ENCODE measurements at regions not wholly inside any gene's neighbourhood (a gene's known extent, or its start where the extent isn't known, plus 50 kb on each side); places are given as distances from the start of the nearest gene placed in this dataset.

DNA sequence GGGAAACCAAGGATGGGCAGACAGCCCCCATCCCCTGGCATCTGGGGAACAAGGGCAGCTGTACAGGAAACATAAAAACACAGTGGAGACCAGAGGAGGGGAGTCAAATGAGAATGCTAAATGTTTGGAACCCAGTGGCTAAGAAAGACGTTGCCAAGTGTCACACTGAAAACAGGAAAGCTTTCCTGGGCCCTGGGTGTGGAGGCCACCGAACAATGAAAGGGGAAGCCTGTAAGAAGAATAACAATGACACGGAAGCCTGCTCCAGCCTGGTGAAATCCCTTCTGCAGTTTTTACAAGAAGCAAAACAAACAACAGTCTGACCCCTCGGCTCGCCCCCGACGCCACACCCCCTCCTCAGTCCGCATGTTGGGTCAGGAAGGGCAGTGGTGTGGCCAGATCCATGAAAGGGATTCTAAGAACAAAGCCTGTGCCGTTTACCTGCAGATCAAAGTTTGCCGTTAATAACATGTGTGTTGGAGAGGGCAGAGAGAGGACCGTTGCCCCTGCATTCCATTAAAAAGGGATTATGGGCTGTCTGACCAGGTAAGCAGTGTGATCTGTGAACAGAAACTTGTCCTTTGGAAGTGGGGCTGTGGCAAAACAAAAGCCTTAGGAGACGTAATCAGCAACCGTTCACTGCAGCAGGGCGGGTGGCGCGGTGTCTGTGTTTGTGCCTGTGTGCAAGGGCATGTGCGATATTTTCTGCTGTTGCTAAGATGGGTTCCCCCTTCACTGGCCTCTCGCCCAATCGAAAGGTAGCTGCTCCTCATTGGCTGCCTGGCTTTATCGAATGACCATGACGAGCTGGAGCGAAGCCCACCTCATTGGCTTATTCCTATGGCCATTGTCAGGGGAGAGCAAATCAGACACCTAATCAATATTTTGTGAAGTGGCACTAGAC, 113.7 kb upstream of the BLID start:
- DNase-seq, result peak; percentile 47

DNA sequence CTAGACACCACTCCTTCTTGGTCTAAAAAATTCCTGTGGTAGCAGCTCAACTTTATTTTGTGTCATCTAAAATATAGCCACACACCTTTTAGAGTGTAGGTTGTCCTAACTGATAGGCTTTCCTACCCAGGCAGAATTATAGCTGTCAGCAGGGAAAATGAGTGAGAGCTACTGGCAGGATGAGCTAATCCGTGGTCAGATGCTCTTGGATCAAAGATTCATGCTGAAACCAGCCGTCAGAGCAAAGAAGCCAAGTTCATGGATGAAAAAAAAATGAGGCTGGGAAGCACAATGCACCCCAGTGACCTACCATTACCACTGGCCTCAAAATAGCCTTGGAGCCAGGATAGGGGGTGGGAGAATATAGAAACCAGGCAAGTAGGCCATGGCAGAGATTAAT, 113.1 kb upstream of the BLID start:
- DNase-seq, result no peak

- DNase-seq, result no peak
These were observed 110.9 kb upstream of the BLID start for GRCh38 chr11:122226810-122227379.

DNA sequence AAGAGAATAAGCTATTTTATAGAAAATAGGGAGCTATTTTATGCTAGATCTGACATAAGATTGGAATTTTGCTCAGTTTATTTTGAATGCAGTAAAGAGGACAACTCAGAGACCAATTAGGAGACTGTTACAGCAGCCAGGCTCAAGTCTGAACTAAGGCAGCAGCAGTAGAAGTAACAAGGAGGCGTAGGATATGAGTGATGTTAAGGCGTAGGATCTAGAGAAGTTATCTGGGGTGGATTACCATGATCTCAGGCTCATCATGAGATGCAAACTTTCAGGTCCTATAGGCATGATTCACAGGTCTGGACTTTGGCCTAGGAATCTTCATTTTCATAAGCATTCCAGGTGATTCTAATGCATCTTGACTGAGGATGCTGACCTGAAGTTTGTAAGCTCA, 108.9 kb upstream of the BLID start:
- DNase-seq, result no peak

DNA sequence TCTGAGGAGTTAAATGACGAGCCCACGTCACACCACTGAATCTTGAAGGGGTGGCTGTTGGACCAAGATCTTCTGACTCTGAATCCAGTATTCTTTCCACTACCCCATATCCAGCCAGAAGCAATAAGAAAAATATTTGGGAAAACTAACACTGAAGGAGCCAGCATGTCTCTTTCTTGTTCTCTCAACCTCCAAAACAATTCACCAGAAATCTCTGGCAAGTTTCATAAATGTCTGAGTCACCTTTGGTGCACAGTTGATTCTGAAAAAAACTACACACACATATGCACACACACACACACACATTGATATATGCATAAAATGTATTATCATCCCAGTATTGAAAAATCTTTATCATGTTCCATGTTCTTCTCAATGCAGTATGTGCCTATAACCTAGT, 104.3 kb upstream of the BLID start:
- DNase-seq, result no peak

DNA sequence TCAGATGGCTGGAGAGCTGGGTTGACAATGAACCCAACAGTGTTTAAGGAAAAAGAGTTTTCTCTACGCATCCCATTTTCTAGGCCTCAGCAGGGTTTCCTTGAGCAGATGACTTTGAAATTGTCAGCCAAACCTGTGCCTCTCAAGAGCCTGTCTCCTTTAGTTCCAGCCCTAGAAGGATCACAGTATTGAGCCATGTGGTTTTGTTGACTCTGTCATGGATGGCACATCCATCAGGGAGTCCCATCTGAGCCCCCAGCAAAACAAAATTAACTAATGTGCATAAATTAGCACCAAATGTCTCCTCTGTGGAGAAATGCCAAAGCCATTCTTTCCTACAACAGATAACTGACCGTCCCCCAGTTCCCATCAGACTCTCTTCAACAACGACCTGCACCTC, 103.8 kb upstream of the BLID start:
- DNase-seq, result no peak

GRCh38 chr11:122215244-122215992, 99.4 kb upstream of the BLID start:
- peak; percentile 60 for DNase-seq

- no peak for DNase-seq
These were observed 98.6 kb upstream of the BLID start for GRCh38 chr11:122214567-122214966.

DNA sequence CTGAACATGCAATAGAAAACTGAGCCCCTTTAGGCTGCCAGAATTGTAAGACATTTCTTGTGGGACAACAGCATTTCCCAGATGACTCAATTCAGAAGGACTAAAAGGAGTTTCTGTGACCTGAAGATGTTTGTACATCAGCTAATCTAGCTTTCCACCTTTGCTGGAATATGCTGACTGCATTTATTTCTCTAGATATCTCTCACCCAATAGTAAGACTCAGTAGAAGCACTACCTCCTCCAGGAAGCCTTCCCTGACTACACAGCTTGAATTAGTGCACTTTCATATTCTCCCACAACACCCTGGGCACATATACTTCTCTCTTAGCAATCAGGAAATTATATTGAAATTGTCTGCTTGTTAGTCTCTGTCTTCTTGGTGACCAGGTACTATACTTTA, 98.1 kb upstream of the BLID start:
- no peak for DNase-seq

DNA sequence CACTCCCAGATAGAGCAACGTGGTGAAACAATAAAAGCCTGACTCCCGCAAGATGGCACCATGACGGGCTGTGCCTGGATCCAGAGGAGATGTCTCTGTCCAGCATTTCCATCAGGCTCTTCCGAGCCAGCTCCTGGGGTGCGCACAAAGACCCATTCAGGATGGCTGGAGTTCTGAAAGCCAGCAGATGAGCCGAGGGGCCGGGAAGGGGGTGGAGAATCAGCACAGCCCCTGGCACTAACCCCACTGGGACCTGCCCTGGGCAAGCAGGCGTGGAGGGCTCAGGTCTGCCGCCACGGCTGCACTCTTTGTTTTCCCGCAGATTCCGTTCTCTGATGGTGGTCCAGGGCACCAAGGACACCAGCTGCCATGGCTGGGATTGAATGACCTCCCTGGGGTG, 97.2 kb upstream of the BLID start:
- no peak for DNase-seq

DNA sequence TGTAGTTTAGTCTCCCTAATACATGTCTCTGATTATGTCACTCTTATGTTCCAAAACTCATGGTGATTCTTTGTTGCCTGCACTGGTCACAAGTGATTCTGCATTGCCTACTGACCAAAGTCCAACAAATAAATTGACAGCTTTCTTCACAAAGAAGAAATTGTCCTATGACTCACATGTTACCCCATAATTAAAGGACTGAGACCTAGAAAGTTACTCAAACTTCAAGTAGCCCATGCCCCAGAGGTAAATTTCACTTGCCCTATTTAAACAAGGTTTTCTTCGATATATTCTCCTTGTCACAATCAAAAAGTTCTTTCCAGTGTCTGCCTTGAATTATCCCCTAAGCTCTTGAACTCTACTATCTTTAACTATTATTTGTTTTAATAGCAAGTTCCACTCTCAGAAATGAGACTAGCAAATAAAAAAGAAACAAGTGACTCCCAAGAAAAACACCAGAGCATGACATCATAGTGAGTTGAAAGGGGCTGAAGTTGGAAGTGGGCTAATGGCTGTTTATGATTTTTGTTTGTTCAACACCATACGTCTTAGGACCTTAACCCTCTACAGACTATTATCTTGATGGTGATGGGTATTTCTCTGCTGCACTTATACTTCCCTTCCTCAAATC, 94.5 kb upstream of the BLID start:
- no peak for DNase-seq

DNA sequence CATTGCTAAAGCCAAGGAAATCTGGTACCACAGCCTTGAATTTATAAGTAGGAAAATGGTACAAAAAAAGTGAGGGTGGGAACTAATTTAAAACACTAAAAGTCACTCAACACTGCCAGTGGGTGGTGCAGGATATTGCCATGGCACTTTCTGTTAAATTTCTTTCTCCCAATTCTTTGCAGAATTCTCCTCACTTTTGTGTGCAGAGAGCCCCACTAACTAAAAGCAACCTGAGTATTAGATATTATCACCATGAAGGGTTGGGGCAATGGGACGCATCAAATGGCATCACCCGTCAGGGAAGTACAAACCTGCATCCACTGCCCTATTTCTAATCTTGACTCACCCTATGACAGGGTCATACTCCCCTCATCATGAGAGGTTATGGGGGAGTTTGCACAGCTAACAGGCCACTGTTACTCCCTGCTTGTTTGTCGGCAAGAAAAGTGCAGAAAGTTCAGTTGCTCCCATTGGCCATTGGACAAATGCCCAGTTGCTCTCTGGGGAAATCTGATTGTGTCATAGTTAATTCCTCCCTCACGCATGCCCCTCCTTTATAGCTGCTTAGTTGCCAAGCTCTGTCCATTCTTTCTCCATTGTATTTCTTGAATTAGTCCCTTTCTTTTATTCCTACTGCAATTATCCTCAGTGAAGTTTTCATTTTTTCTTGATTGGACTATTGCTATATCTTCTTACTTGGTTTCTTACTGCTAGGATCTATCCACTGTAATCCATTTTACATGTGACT, 93.8 kb upstream of the BLID start:
- peak; percentile 27 for DNase-seq

- no peak for DNase-seq
These were observed 92.1 kb upstream of the BLID start for GRCh38 chr11:122207921-122208764.

GRCh38 chr11:122207505-122207904, 91.5 kb upstream of the BLID start:
- peak; percentile 43 for DNase-seq

GRCh38 chr11:122205036-122205435, 89.0 kb upstream of the BLID start:
- no peak for DNase-seq

- no peak for DNase-seq
These were observed 88.2 kb upstream of the BLID start for GRCh38 chr11:122204206-122204605.

GRCh38 chr11:122202951-122203456, 87.0 kb upstream of the BLID start:
- peak; percentile 76 for DNase-seq

DNA sequence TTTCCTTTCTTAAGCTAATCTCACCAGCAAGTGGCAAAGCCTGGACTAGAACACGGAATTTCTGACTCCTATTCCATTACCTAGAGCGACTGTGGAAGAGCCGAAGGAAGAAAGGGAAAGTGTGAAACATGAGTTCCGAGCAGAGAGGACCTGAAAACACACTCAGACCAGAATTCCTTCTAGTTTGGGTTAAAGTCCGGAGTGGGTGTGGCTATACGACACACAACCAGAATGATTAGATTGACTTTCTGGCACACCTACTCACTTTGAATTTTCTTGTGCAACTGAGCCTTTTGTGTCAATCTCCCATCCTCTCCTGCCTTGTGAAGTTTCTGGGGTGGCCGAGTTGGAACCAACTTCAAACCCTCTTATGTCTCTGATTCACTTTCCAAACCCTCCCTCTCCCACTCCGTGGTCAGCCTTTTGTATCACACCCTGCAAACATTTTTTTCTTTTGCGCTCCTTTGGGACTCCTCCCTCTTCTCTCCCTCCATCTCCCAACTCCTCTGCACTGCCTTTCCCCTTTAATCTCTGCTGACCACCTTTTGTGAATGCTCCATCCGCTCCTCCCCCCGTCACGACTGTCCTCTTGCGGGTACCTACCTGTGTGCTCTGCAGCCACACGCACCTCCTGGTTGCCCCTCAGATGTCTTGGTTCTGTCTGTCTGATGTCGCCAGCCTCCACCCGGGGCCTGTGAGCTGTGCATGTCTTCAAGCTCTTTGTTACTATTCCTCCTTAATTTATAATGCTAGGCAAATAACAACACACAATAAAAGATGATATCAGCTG, 86.3 kb upstream of the BLID start:
- DNase-seq, result peak; percentile 69

GRCh38 chr11:122201106-122201505, 85.1 kb upstream of the BLID start:
- no peak for DNase-seq

DNA sequence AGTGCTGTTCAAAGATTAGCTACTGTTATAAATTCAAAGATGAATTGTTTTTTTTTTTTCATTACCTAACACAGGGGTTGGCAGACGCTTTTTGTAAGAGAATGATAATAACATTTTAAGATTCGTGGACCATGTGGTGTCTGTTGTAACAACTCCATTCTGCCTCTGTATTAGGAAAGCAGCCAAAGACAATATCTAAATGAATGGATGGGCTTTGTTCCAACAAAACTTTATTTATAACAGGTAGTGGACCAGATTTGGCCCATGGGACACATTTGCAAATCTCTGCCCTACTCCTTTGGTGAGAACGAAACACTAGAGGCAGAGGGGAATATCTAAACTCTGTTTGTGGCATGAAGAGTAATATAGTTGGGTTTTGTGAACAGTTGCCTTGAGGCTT, 83.6 kb upstream of the BLID start:
- no peak for DNase-seq

Data from right kidney (tissue), 1 donor.